HEK293T (cell line): ENCODE measurements at regions not wholly inside any gene's neighbourhood (a gene's known extent, or its start where the extent isn't known, plus 50 kb on each side); places are given as distances from the start of the nearest gene placed in this dataset.

Experiments
- BHLHE40 ChIP-seq: fragments of 450-650 bp; IDR thresholded peaks from 2 replicates; pipeline ENCODE4 v1.6.1; 2016; ENCODE audit warnings: mild to moderate bottlenecking, moderate library complexity, borderline replicate concordance
- ELF4 ChIP-seq: fragments of 450-650 bp; IDR thresholded peaks from 2 replicates; pipeline ENCODE4 v1.6.1; 2017; ENCODE audit warnings: antibody characterized with exemption
- FOXA1 ChIP-seq: fragments of 450-650 bp; IDR thresholded peaks from 2 replicates; pipeline ENCODE4 v1.6.1; 2016; ENCODE audit warnings: mild to moderate bottlenecking
- FOXM1 ChIP-seq: fragments of 450-650 bp; IDR thresholded peaks from 2 replicates; pipeline ENCODE4 v1.6.1; 2017; ENCODE audit warnings: mild to moderate bottlenecking, borderline replicate concordance
- HDGF ChIP-seq: fragments of 450-650 bp; IDR thresholded peaks from 2 replicates; pipeline ENCODE4 v1.6.1; 2017; ENCODE audit warnings: antibody characterized with exemption, borderline replicate concordance
- NFRKB ChIP-seq: fragments of 450-650 bp; IDR thresholded peaks from 2 replicates; pipeline ENCODE4 v1.6.1; 2016; ENCODE audit warnings: mild to moderate bottlenecking, moderate library complexity
- SP1 ChIP-seq: fragments of 450-650 bp; IDR thresholded peaks from 2 replicates; pipeline ENCODE4 v1.6.1; 2017

DNA sequence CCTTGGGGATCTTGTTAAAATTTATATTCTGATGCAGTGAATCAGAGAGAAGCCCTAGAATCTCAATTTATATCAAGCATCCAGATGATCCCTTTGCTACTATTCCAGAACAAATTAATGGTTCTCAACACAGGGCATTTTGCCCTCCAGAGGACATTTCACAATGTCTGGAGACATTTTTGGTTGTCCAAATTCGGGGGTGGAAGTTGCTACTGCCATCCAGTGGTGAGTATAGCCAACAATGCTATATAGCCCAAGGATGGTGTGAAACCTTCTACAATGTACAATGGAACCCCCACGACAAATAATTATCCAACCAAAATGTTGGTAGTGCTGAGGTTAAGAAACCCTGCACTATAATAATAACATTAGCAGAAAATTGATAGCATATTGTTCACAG lies 2440.0 kb downstream of the PCDH7 start:
- TF ChIP-seq ELF4 = no peak
- no peak for TF ChIP-seq HDGF
- TF ChIP-seq SP1 = no peak
- no peak for TF ChIP-seq FOXM1
- TF ChIP-seq NFRKB = no peak
- no peak for TF ChIP-seq FOXA1
- no peak for TF ChIP-seq BHLHE40
